Prostate gland (tissue), 2 donors: ENCODE measurements at regions not wholly inside any gene's neighbourhood (a gene's known extent, or its start where the extent isn't known, plus 50 kb on each side); places are given as distances from the start of the nearest gene placed in this dataset.

Experiments
- DNase-seq: peaks from one replicate; pipeline ENCODE4 v3.0.0-alpha.2; 2019; ENCODE audit warnings: low spot score
- H3K27ac ChIP-seq, 2 donors: fragments of 200-600 bp; sonication (generic); 2 replicates each; pipeline ENCODE4 v1.5.1; 2017 to 2019
- H3K27me3 ChIP-seq: fragments of 200-600 bp; sonication (generic); replicated peaks from 2 replicates; pipeline ENCODE4 v1.5.1; 2019; ENCODE audit not compliant: insufficient read depth
- H3K36me3 ChIP-seq, 2 donors: fragments of 200-600 bp; sonication (generic); 1 replicate in 1 of 2; 2 replicates in 1 of 2; pipeline versions ENCODE4 v1.5.1 to v1.8.1; 2017 to 2019
- H3K4me1 ChIP-seq: fragments of 200-600 bp; sonication (generic); replicated peaks from 2 replicates; pipeline ENCODE4 v1.5.1; 2019
- H3K4me3 ChIP-seq, 2 donors: fragments of 200-600 bp; sonication (generic); 2 replicates each; pipeline ENCODE4 v1.5.1; 2017 to 2019
- H3K9me3 ChIP-seq: fragments of 200-600 bp; sonication (generic); 2 replicates; pipeline ENCODE4 v1.5.1; 2017
- CTCF ChIP-seq, 4 experiments: fragments of 200-600 bp in 2 of 4; fragments of 450-650 bp in 2 of 4; sonication (generic) in 2 of 4; IDR thresholded peaks; 1 replicate in 3 of 4; 2 replicates in 1 of 4; pipeline ENCODE4 v1.5.1; 2016 to 2019; ENCODE audit warnings: antibody characterized with exemption in 4 of 4, mild to moderate bottlenecking in 2 of 4, moderate library complexity in 2 of 4
- POLR2A ChIP-seq: fragments of 450-650 bp; IDR thresholded peaks from one replicate; pipeline ENCODE4 v1.6.1; 2016; ENCODE audit warnings: antibody characterized with exemption, mild to moderate bottlenecking
- POLR2AphosphoS5 ChIP-seq: sonication (generic); formaldehyde crosslinking; IDR thresholded peaks from one replicate; pipeline ENCODE4 v1.6.1; 2017; ENCODE audit warnings: antibody characterized with exemption
- WGBS: methylation state at CpG from one replicate; pipeline ENCODE4 v1.1.5; 2018; 5-methylcytosine and 5-hydroxymethylcytosine counted together
- intact Hi-C: fragments of 100-400 bp; cut with DNase I; formaldehyde crosslinking; loops from one replicate; pipeline ENCODE4 v1.14.2; 2022

GRCh38 chr9:11758016-11758415, 935.2 kb upstream of the TYRP1 start:
- Histone ChIP-seq H3K4me1 (no peaks in the 10 kb centered on the region), H3K9me3 (no peaks in the 10 kb centered on the region), H3K36me3 (no peaks in the 10 kb centered on the region), H3K27ac (no peak overlapping the region), H3K27me3 (no peaks in the 10 kb centered on the region), H3K4me3 (no peak overlapping the region)
- WGBS = 68% methylated on average over 3 of the region's 3 CpGs
- TF ChIP-seq CTCF (IDR thresholded peaks at IDR 0.05) = no peak
- TF ChIP-seq POLR2AphosphoS5 = no peak
- TF ChIP-seq POLR2A = no peak
- no peak for DNase-seq
- intact Hi-C loops = no loop called here

GRCh38 chr9:11779971-11780370, 913.2 kb upstream of the TYRP1 start:
- Histone ChIP-seq H3K4me3 (no peak overlapping the region), H3K27ac (no peak overlapping the region), H3K36me3 (no peaks in the 10 kb centered on the region), H3K4me1 (no peaks in the 10 kb centered on the region), H3K9me3 (no peaks in the 10 kb centered on the region), H3K27me3 (no peaks in the 10 kb centered on the region)
- WGBS = 93% methylated on average over 4 of the region's 4 CpGs
- DNase-seq = no peak
- no peak for TF ChIP-seq POLR2A
- TF ChIP-seq CTCF (IDR thresholded peaks at IDR 0.05) = no peak
- no peak for TF ChIP-seq POLR2AphosphoS5
- intact Hi-C loops = no loop called here

- no peak overlapping the region for H3K27ac ChIP-seq
- intact Hi-C loops = no loop called here
- H3K4me3 ChIP-seq = no peak overlapping the region
- 92% methylated on average over 1 of the region's 1 CpG for WGBS
- no peaks in the 10 kb centered on the region for H3K27me3 ChIP-seq
- H3K9me3 ChIP-seq = no peaks in the 10 kb centered on the region
- H3K36me3 ChIP-seq = no peaks in the 10 kb centered on the region
- no peaks in the 10 kb centered on the region for H3K4me1 ChIP-seq
- no peak for DNase-seq
- no peak for TF ChIP-seq POLR2A
- no peak for TF ChIP-seq CTCF (IDR thresholded peaks at IDR 0.05)
Measured at GRCh38 chr9:11792870-11793269, 900.3 kb upstream of the TYRP1 start.

- no peak for DNase-seq
- WGBS = 90% methylated on average over 5 of the region's 5 CpGs
- intact Hi-C loops = no loop called here
Measured at GRCh38 chr9:11794984-11795383, 898.2 kb upstream of the TYRP1 start.

GRCh38 chr9:11805969-11806368, 887.2 kb upstream of the TYRP1 start:
- Histone ChIP-seq H3K4me1 (no peaks in the 10 kb centered on the region), H3K27ac (no peak overlapping the region), H3K36me3 (no peaks in the 10 kb centered on the region), H3K27me3 (no peaks in the 10 kb centered on the region), H3K9me3 (no peaks in the 10 kb centered on the region), H3K4me3 (no peak overlapping the region)
- no peak for TF ChIP-seq POLR2AphosphoS5
- no peak for TF ChIP-seq CTCF (IDR thresholded peaks at IDR 0.05)
- TF ChIP-seq POLR2A = no peak
- DNase-seq = no peak
- 83% methylated on average over 5 of the region's 5 CpGs for WGBS
- intact Hi-C loops = no loop called here

More at GRCh38 chr9:11794984-11795383, 898.2 kb upstream of the TYRP1 start:
- no peaks in the 10 kb centered on the region for H3K27me3 ChIP-seq
- H3K4me3 ChIP-seq = no peak overlapping the region
- H3K4me1 ChIP-seq = no peaks in the 10 kb centered on the region
- no peaks in the 10 kb centered on the region for H3K36me3 ChIP-seq
- TF ChIP-seq CTCF (IDR thresholded peaks at IDR 0.05) (no peak), POLR2A (no peak), POLR2AphosphoS5 (no peak)
- no peaks in the 10 kb centered on the region for H3K9me3 ChIP-seq
- H3K27ac ChIP-seq = no peak overlapping the region
